ENCODE measurements at regions not wholly inside any gene's neighbourhood (a gene's known extent, or its start where the extent isn't known, plus 50 kb on each side); places are given as distances from the start of the nearest gene placed in this dataset.

DNA sequence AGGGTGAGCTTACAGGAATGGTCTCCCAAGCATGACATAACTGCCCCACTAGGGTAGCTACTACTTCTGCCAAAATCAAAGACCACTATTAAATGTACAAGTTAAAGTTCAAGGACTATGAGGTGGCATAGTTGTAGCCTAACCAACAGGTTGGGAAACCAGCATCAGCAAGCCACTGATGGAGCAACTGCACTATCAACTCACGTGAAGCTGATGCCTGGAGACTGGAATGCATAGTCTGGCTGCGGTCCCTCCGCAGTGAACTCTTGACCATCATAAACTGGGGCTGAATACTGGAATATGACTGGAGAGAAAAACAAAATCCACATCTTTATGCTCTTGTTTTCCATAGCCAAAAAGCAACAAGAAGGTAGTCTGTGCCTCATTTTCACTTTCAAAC, 541.4 kb downstream of the DNAJB9 start:
- no peaks in the 10 kb centered on the region for H3K4me1 ChIP-seq (ENCODE audit: control insufficient read depth in 2 of 3, insufficient read depth in 2 of 3, low read depth in 1 of 3, low read length in 3 of 3)
- no peak for TF ChIP-seq CTCF (IDR thresholded peaks at IDR 0.05; ENCODE audit: borderline replicate concordance, extremely low read depth, insufficient read depth)
- FAIRE-seq (no peak), DNase-seq (no peak)
- H3K9me3 ChIP-seq (ENCODE audit: control insufficient read depth in 2 of 3, insufficient read depth in 1 of 3, low read length in 3 of 3) = no peaks in the 10 kb centered on the region
- no peak overlapping the region for H3K4me3 ChIP-seq (ENCODE audit: low read length in 3 of 3)
- H3K9ac ChIP-seq (ENCODE audit: low read length in 3 of 3) = no peak overlapping the region
- intact Hi-C loops (cut with DNase I) = no loop called here
- H3K27me3 ChIP-seq (ENCODE audit: control insufficient read depth, insufficient read depth, low read length) = no peaks in the 10 kb centered on the region
- no peaks in the 10 kb centered on the region for H3K36me3 ChIP-seq (ENCODE audit: control insufficient read depth in 2 of 3, insufficient read depth in 3 of 3, low read length in 3 of 3)
- H3K27ac ChIP-seq (ENCODE audit: low read depth in 2 of 2, low read length in 2 of 2) = no peak overlapping the region

GRCh38 chr7:109121599-109122300, 552.1 kb downstream of the DNAJB9 start:
- no peak overlapping the region for H3K4me3 ChIP-seq (ENCODE audit: low read length in 3 of 3)
- H3K36me3 ChIP-seq (ENCODE audit: control insufficient read depth in 2 of 3, insufficient read depth in 3 of 3, low read length in 3 of 3) = no peaks in the 10 kb centered on the region
- intact Hi-C loops (cut with DNase I) = no loop called here
- H3K4me1 ChIP-seq (ENCODE audit: control insufficient read depth in 2 of 3, insufficient read depth in 2 of 3, low read depth in 1 of 3, low read length in 3 of 3) = no peaks in the 10 kb centered on the region
- no peaks in the 10 kb centered on the region for H3K9me3 ChIP-seq (ENCODE audit: control insufficient read depth in 2 of 3, insufficient read depth in 1 of 3, low read length in 3 of 3)
- no peak for TF ChIP-seq CTCF (IDR thresholded peaks at IDR 0.05; ENCODE audit: borderline replicate concordance, extremely low read depth, insufficient read depth)
- H3K27me3 ChIP-seq (ENCODE audit: control insufficient read depth, insufficient read depth, low read length) = no peaks in the 10 kb centered on the region
- no peak overlapping the region for H3K9ac ChIP-seq (ENCODE audit: low read length in 3 of 3)
- no peak overlapping the region for H3K27ac ChIP-seq (ENCODE audit: low read depth in 2 of 2, low read length in 2 of 2)
- DNase-seq = no peak
- FAIRE-seq = no peak

GRCh38 chr7:109125001-109125400, 555.3 kb downstream of the DNAJB9 start:
- no peak overlapping the region for H3K27ac ChIP-seq (ENCODE audit: low read depth in 2 of 2, low read length in 2 of 2)
- intact Hi-C loops (cut with DNase I) = no loop called here
- H3K9ac ChIP-seq (ENCODE audit: low read length in 3 of 3) = no peak overlapping the region
- no peaks in the 10 kb centered on the region for H3K4me1 ChIP-seq (ENCODE audit: control insufficient read depth in 2 of 3, insufficient read depth in 2 of 3, low read depth in 1 of 3, low read length in 3 of 3)
- no peaks in the 10 kb centered on the region for H3K9me3 ChIP-seq (ENCODE audit: control insufficient read depth in 2 of 3, insufficient read depth in 1 of 3, low read length in 3 of 3)
- no peak for FAIRE-seq
- no peak overlapping the region for H3K4me3 ChIP-seq (ENCODE audit: low read length in 3 of 3)
- H3K27me3 ChIP-seq (ENCODE audit: control insufficient read depth, insufficient read depth, low read length) = no peaks in the 10 kb centered on the region
- H3K36me3 ChIP-seq (ENCODE audit: control insufficient read depth in 2 of 3, insufficient read depth in 3 of 3, low read length in 3 of 3) = no peaks in the 10 kb centered on the region
- no peak for DNase-seq
- no peak for TF ChIP-seq CTCF (IDR thresholded peaks at IDR 0.05; ENCODE audit: borderline replicate concordance, extremely low read depth, insufficient read depth)
